HG03565 (cell line): ENCODE measurements at regions not wholly inside any gene's neighbourhood (a gene's known extent, or its start where the extent isn't known, plus 50 kb on each side); places are given as distances from the start of the nearest gene placed in this dataset.
"Not testable (repeated sequence)": the region's sequence is repeated elsewhere in the genome, so short reads cannot be mapped to it uniquely, and the experiment has no call there.

Experiments
- ATAC-seq: cut with Tn5 transposase; IDR thresholded peaks from one replicate; pipeline ENCODE4 v1.9.1; 2021; ENCODE audit warnings: mild to moderate bottlenecking, moderate library complexity; ENCODE audit not compliant: unreplicated experiment

- ATAC-seq: no peak
Measured at GRCh38 chr4:186813377-186814068, 89.9 kb upstream of the FAT1 start.

- no peak for ATAC-seq
Measured at GRCh38 chr4:186814535-186815070, 90.9 kb upstream of the FAT1 start.

GRCh38 chr4:186819342-186820086 is 95.9 kb upstream of the FAT1 start:
- ATAC-seq: no peak

GRCh38 chr4:186820391-186820891 is 96.8 kb upstream of the FAT1 start:
- no peak for ATAC-seq

GRCh38 chr4:186823989-186824388 is 100.3 kb upstream of the FAT1 start:
- no peak for ATAC-seq

- no peak for ATAC-seq
Measured at GRCh38 chr4:186825069-186825468, 101.4 kb upstream of the FAT1 start.

- no peak for ATAC-seq
Measured at GRCh38 chr4:186826006-186826405, 102.3 kb upstream of the FAT1 start.

GRCh38 chr4:186826846-186827533 is 103.3 kb upstream of the FAT1 start:
- no peak for ATAC-seq

GRCh38 chr4:186827534-186827897 is 103.9 kb upstream of the FAT1 start:
- ATAC-seq: no peak

GRCh38 chr4:186829097-186829496 is 105.4 kb upstream of the FAT1 start:
- ATAC-seq: no peak

GRCh38 chr4:186829740-186830449 is 106.2 kb upstream of the FAT1 start:
- no peak for ATAC-seq

GRCh38 chr4:186831574-186831973 is 107.9 kb upstream of the FAT1 start:
- no peak for ATAC-seq

GRCh38 chr4:186832906-186833305 is 109.2 kb upstream of the FAT1 start:
- ATAC-seq: no peak

- ATAC-seq: not testable (repeated sequence)
Measured at GRCh38 chr4:186837463-186837862, 113.8 kb upstream of the FAT1 start.

GRCh38 chr4:186838295-186838694 is 114.6 kb upstream of the FAT1 start:
- ATAC-seq: no peak

- peak; percentile 96 for ATAC-seq
Measured at GRCh38 chr4:186839122-186840037, 115.7 kb upstream of the FAT1 start.

GRCh38 chr4:186840222-186840701 is 116.6 kb upstream of the FAT1 start:
- ATAC-seq: no peak

GRCh38 chr4:186840771-186841301 is 117.2 kb upstream of the FAT1 start:
- ATAC-seq: no peak

- no peak for ATAC-seq
Measured at GRCh38 chr4:186844059-186844681, 120.5 kb upstream of the FAT1 start.
